Esophagus muscularis mucosa (tissue), 4 donors: ENCODE measurements at regions not wholly inside any gene's neighbourhood (a gene's known extent, or its start where the extent isn't known, plus 50 kb on each side); places are given as distances from the start of the nearest gene placed in this dataset.

Experiments used
- DNase-seq: peaks from one replicate; pipeline ENCODE4 v3.0.0-alpha.2; 2017; ENCODE audit errors: extremely low spot score
- H3K27ac ChIP-seq, 4 donors: fragments of 200-600 bp; sonication (generic); replicated peaks in 1 of 4; 1 replicate in 3 of 4; 2 replicates in 1 of 4; pipeline ENCODE4 v1.5.1; 2016 to 2019; ENCODE audit warnings: mild to moderate bottlenecking in 1 of 4
- H3K27me3 ChIP-seq, 4 donors: fragments of 200-600 bp; sonication (generic); one replicate each; pipeline versions ENCODE4 v1.5.1 to v1.6.0; 2016 to 2019
- H3K36me3 ChIP-seq, 4 donors: fragments of 200-600 bp; sonication (generic); one replicate each; pipeline ENCODE4 v1.5.1; 2016 to 2019
- H3K4me1 ChIP-seq, 4 donors: fragments of 200-600 bp; sonication (generic); one replicate each; pipeline ENCODE4 v1.5.1; 2016 to 2019
- H3K4me3 ChIP-seq, 4 donors: fragments of 200-600 bp; sonication (generic); 1 replicate in 2 of 4; 2 replicates in 2 of 4; pipeline ENCODE4 v1.5.1; 2016 to 2019; ENCODE audit warnings: mild to moderate bottlenecking in 4 of 4, moderate library complexity in 1 of 4
- H3K9me3 ChIP-seq, 4 donors: fragments of 200-600 bp; sonication (generic); 1 replicate in 3 of 4; 2 replicates in 1 of 4; pipeline ENCODE4 v1.5.1; 2016 to 2019
- EP300 ChIP-seq: sonication (generic); formaldehyde crosslinking; IDR thresholded peaks from one replicate; pipeline ENCODE4 v1.6.1; 2017; ENCODE audit warnings: antibody characterized with exemption
- POLR2A ChIP-seq: fragments of 450-650 bp; IDR thresholded peaks from one replicate; pipeline ENCODE4 v1.6.1; 2017; ENCODE audit warnings: antibody characterized with exemption, moderate library complexity, mild to moderate bottlenecking, low read depth
- POLR2AphosphoS5 ChIP-seq, 2 donors: sonication (generic); formaldehyde crosslinking; IDR thresholded peaks; one replicate each; pipeline ENCODE4 v1.6.1; 2017; ENCODE audit warnings: antibody characterized with exemption in 2 of 2
- WGBS: methylation state at CpG from one replicate; pipeline ENCODE4 v1.1.5; 2018; 5-methylcytosine and 5-hydroxymethylcytosine counted together
- intact Hi-C: fragments of 100-400 bp; cut with DNase I; formaldehyde crosslinking; loops from one replicate; pipeline ENCODE4 v1.15.1; 2023
- TF ChIP-seq, protein P1 (sequence below), 3 experiments: fragments of 200-600 bp in 2 of 3; fragments of 450-650 bp in 1 of 3; sonication (generic) in 2 of 3; IDR thresholded peaks; one replicate each; pipeline ENCODE4 v1.5.1; 2017 to 2019; ENCODE audit warnings: antibody characterized with exemption in 3 of 3, mild to moderate bottlenecking in 2 of 3, moderate library complexity in 1 of 3

- intact Hi-C loops = no loop called here
Observed at GRCh38 chr3:109927161-109927560, 589.8 kb upstream of the DPPA4 start.

GRCh38 chr3:109927726-109928125 is 590.4 kb upstream of the DPPA4 start:
- Histone ChIP-seq H3K36me3 (no peaks in the 10 kb centered on the region), H3K27ac (no peak overlapping the region), H3K4me1 (no peaks in the 10 kb centered on the region), H3K9me3 (no peaks in the 10 kb centered on the region), H3K27me3 (no peaks in the 10 kb centered on the region), H3K4me3 (no peak overlapping the region)
- TF ChIP-seq POLR2AphosphoS5 (IDR thresholded peaks at IDR 0.05) = no peak
- no peak for TF ChIP-seq POLR2A
- TF ChIP-seq, protein P1, sequence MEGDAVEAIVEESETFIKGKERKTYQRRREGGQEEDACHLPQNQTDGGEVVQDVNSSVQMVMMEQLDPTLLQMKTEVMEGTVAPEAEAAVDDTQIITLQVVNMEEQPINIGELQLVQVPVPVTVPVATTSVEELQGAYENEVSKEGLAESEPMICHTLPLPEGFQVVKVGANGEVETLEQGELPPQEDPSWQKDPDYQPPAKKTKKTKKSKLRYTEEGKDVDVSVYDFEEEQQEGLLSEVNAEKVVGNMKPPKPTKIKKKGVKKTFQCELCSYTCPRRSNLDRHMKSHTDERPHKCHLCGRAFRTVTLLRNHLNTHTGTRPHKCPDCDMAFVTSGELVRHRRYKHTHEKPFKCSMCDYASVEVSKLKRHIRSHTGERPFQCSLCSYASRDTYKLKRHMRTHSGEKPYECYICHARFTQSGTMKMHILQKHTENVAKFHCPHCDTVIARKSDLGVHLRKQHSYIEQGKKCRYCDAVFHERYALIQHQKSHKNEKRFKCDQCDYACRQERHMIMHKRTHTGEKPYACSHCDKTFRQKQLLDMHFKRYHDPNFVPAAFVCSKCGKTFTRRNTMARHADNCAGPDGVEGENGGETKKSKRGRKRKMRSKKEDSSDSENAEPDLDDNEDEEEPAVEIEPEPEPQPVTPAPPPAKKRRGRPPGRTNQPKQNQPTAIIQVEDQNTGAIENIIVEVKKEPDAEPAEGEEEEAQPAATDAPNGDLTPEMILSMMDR (IDR thresholded peaks at IDR 0.05) = no peak
- TF ChIP-seq EP300 = no peak
- no peak for DNase-seq
- intact Hi-C loops = no loop called here

More at GRCh38 chr3:109927161-109927560, 589.8 kb upstream of the DPPA4 start:
- Histone ChIP-seq H3K27me3 (no peaks in the 10 kb centered on the region), H3K36me3 (no peaks in the 10 kb centered on the region), H3K27ac (no peak overlapping the region), H3K9me3 (no peaks in the 10 kb centered on the region), H3K4me3 (no peak overlapping the region), H3K4me1 (no peaks in the 10 kb centered on the region)
- TF ChIP-seq POLR2A (no peak), EP300 (no peak), POLR2AphosphoS5 (IDR thresholded peaks at IDR 0.05) (no peak)
- TF ChIP-seq, protein P1 (IDR thresholded peaks at IDR 0.05) = no peak
- DNase-seq = no peak
- WGBS = 62% methylated on average over 2 of the region's 2 CpGs

DNA sequence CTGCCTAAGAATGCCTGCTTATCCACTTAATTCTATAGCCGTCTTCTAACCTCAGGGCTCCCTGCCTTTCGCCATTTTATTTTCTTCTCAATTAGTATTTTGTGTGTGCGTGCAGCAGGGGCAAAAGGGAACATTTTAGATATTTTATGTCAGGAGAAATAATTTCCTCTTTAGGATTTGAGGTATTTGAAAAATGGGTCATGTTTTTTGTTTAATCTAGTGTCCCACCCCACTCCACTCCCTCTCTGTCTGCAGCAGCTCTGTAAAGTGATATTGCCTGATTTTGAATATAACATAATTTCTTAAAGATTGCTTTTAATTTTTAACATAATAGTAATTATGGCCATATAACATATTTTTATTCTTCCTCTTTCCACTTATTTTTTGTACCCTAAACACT is 593.2 kb upstream of the DPPA4 start:
- 59% methylated on average over 3 of the region's 3 CpGs for WGBS
- Histone ChIP-seq H3K4me3 (no peak overlapping the region), H3K27me3 (no peaks in the 10 kb centered on the region), H3K27ac (no peak overlapping the region), H3K36me3 (no peaks in the 10 kb centered on the region), H3K4me1 (no peaks in the 10 kb centered on the region), H3K9me3 (no peaks in the 10 kb centered on the region)
- intact Hi-C loops = no loop called here
- TF ChIP-seq POLR2A (no peak), EP300 (no peak), POLR2AphosphoS5 (IDR thresholded peaks at IDR 0.05) (no peak)
- TF ChIP-seq, protein P1 (IDR thresholded peaks at IDR 0.05) = no peak
- DNase-seq = no peak

GRCh38 chr3:109933576-109933975 is 596.2 kb upstream of the DPPA4 start:
- 58% methylated on average over 1 of the region's 1 CpG for WGBS
- no peak for DNase-seq
- no peaks in the 10 kb centered on the region for H3K9me3 ChIP-seq
- H3K27me3 ChIP-seq = no peaks in the 10 kb centered on the region
- no peak overlapping the region for H3K4me3 ChIP-seq
- intact Hi-C loops = no loop called here
- no peak overlapping the region for H3K27ac ChIP-seq
- H3K36me3 ChIP-seq = no peaks in the 10 kb centered on the region
- no peaks in the 10 kb centered on the region for H3K4me1 ChIP-seq
- TF ChIP-seq POLR2A (no peak), POLR2AphosphoS5 (IDR thresholded peaks at IDR 0.05) (no peak), EP300 (no peak)
- TF ChIP-seq, protein P1 (IDR thresholded peaks at IDR 0.05) = no peak

GRCh38 chr3:109939817-109940216 is 602.5 kb upstream of the DPPA4 start:
- Histone ChIP-seq H3K36me3 (no peaks in the 10 kb centered on the region), H3K27me3 (no peaks in the 10 kb centered on the region), H3K27ac (no peak overlapping the region), H3K4me3 (no peak overlapping the region), H3K4me1 (no peaks in the 10 kb centered on the region), H3K9me3 (no peaks in the 10 kb centered on the region)
- DNase-seq = no peak
- intact Hi-C loops = no loop called here
- no peak for TF ChIP-seq POLR2AphosphoS5 (IDR thresholded peaks at IDR 0.05)
- WGBS = 45% methylated on average over 1 of the region's 1 CpG
